T-helper 1 cell treated with Interleukin-12 subunit alpha and Interleukin-12 subunit beta and Interleukin-4 antibody, amounts not matched to agents 30 ng/mL and 1 ng/mL, for 36 hours (primary cell): ENCODE measurements at regions not wholly inside any gene's neighbourhood (a gene's known extent, or its start where the extent isn't known, plus 50 kb on each side); places are given as distances from the start of the nearest gene placed in this dataset.
"Not testable (repeated sequence)": the region's sequence is repeated elsewhere in the genome, so short reads cannot be mapped to it uniquely, and the experiment has no call there.

Experiments
- intact Hi-C: fragments of 100-400 bp; cut with micrococcal nuclease; formaldehyde crosslinking; loops from one replicate; pipeline ENCODE4 v1.15.1; 2024

DNA sequence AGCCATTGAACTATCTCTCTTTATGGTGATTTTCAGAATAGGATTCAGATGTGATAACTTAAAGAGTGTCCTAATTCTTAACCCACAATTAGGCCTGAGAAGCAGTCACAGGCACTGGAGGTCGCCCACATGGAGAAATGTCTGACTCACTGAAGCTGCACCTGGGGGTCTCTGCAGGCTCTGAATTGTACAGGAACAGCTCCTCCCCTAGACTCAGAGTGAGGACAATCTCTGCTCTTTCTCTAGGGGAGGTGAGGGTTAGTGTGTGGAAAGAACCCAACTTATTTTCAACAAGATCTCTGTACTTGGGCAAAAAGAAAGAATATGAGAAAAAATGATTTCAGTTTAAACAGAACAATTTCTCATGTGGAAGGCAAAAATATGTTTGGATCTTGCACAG, 1124.6 kb downstream of the TMEM121 start:
- intact Hi-C loops: no loop called here

- intact Hi-C loops: no loop called here
These were observed 1126.1 kb downstream of the TMEM121 start for GRCh38 chr14:106652494-106652893.

DNA sequence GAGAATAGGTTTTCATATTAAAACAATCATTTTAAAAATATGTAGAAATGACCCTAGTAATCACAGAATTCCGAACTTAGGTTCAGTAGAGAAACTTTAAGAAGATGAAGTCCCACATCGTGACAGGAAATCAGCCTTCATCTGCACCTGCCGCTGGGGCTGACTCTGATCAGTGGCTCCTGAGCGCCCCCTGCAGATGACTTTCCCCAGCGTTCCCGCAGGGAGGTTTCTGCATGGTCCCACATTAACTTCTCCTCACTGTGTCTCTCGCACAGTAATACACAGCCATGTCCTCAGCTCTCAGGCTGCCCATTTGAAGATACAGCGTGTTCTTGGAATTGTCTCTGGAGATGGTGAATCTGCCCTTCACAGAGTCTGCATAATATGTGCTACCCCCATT, 1131.1 kb downstream of the TMEM121 start:
- intact Hi-C loops: no loop called here

GRCh38 chr14:106658066-106658860, 1131.9 kb downstream of the TMEM121 start:
- intact Hi-C loops: not testable (repeated sequence)

GRCh38 chr14:106661561-106661960, 1135.2 kb downstream of the TMEM121 start:
- intact Hi-C loops: loop anchor here (1.0 kb wide), 1 partner anchor 30 kb away; no protein-coding TSS in a partner anchor

DNA sequence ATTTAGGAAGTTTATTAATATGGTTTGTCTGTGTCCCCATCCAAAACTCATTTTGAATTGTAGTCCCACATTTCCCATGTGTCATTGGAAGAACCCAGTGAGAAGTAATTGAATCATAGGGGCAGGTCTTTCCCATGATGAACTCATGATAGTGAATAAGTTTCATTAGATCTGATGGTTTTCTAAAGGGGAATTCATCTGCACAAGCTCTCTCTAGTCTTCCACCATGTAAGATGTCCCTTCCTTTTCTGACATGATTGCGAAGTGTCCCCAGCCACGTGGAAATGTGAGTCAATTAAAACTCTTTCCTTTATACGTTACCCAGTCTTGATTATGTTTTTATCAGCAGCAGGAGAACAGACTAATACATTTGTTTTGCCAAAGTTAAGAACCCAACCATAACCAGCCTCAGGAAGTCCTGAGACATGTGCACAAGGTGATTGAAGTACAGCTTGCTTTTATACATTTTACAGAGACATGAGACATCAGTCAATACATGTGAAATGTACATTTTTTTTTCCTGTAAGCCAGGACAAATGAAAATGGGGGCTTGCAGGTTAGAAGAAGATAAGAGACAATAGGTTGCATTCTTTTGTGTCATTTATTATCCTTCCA, 1136.7 kb downstream of the TMEM121 start:
- intact Hi-C loops: loop anchor here (1.0 to 2.0 kb wide), 2 partner anchors 45 to 354 kb away; no protein-coding TSS in a partner anchor

GRCh38 chr14:106663805-106664410, 1137.5 kb downstream of the TMEM121 start:
- intact Hi-C loops: loop anchor here (1.0 to 2.0 kb wide), 3 partner anchors 46 to 355 kb away; no protein-coding TSS in a partner anchor

- intact Hi-C loops: no loop called here
These were observed 1139.4 kb downstream of the TMEM121 start for GRCh38 chr14:106665814-106666213.

DNA sequence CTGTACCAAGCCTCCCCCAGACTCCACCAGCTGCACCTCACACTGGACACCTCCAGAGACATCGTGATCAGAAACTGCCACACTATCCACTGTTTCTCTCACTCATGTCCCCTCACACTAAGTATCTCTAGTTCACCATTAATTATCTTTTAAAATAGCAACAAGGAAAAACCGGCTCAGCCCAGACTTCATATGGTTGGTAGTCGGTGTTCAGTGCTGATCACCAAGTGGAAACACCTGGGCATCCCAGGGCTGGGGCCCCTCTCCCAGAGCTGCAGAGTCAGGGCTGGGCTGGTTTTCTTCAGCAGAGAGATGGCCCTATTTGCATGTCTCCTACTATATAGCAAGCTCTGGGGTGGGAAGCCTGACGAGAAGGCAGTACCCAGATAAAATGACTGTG, 1140.0 kb downstream of the TMEM121 start:
- intact Hi-C loops: no loop called here

DNA sequence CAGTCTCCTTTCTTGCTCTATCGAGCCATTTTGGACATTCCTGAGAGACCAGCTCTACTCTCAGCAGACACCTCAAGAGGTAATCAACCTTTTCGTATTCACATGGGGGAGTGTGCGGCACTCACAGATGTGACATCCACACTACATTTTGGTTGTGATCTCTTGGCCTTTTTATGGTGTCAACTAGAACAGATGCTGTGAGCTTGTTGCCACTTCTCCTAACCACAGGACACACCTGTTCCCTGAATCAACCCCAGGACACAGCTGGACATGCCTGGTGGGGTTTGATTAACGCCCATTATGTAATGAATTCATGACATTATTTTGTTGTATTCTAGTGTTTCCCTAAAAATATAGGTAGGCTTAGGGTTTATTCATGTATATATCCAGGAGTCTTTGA, 1143.6 kb downstream of the TMEM121 start:
- intact Hi-C loops: no loop called here

DNA sequence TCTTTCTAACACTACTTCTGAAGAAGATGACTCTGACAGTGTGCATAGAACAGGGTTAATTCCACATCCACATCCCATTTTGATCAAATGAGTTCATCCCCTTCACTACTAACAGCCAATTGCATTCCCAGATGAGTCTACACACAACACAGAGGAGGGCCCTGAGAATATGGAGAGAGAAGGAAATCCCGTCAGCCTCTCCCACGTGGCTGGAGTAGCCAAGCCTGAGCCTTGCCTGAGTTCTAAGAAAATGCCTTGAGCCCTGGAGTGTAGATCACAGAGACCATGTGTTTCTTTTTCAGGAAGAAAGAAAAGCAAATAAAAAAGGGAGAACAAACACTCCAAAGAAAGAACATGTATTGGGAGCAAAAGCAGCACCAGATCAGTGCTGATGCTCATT, 1147.7 kb downstream of the TMEM121 start:
- intact Hi-C loops: not testable (repeated sequence)

DNA sequence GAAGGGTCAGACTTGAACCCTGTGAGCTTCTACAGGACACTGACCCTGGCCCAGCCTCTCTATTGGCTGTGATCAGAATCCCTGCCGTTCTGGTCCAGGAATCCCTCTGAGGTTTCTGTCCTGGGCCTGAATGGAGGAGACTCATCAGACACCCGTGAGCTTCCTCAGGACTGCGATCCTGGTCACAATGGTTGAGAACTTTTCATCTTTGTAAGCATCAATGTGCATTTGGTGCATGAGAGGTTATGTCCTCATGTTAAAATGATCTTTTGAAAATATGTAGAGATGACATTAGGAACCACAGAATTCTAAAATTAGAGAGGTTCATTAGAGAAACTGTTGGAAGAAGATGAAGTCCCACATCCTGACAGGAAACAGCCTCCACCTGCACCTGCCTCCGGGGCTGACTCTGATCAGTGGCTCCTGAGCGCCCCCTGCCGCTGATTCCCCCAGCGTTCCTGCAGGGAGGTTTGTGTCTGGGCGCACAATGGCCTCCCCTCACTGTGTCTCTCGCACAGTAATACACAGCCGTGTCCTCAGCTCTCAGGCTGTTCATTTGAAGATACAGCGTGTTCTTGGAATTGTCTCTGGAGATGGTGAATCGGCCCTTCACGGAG, 1148.2 kb downstream of the TMEM121 start:
- intact Hi-C loops: not testable (repeated sequence)

DNA sequence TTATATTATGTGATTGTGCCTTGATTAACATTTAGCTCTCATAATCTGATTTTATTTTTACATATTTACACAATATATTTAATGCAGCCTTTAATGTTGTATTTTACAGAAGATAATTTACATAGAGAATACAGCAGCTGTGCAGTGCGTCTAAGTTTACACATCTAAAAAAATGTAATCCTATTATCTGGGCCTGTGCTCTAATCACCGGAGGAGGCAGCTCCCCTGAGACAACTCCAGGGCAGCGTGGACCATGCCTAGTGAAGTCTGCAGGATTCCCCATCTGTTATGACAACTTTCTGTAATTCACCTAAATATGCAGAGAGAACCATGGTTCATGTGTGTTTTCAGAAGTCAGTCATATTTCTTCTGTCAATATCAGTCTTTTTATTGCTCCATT, 1149.3 kb downstream of the TMEM121 start:
- intact Hi-C loops: not testable (repeated sequence)

GRCh38 chr14:106679776-106680175, 1153.4 kb downstream of the TMEM121 start:
- intact Hi-C loops: no loop called here

- intact Hi-C loops: no loop called here
These were observed 1154.8 kb downstream of the TMEM121 start for GRCh38 chr14:106681161-106681560.

DNA sequence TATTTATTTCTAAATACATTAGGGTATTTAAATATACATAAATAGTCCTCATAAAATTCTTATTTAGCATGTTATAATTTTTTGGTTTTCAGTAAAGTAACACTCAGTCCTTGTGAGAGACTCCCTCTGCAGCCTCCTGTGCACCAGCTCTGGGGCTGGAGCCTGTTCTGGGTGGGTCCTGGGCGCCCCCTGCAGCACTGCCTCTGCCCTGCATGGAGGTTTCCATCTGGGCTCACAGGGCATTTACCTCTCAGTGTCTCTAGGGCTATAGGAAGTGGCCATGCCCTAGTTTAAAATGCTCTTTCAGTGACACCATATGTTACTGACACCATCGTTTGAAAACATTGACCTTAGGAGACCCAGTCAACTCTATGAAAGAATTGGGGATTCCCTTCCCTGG, 1155.2 kb downstream of the TMEM121 start:
- intact Hi-C loops: no loop called here

GRCh38 chr14:106683631-106684030, 1157.2 kb downstream of the TMEM121 start:
- intact Hi-C loops: no loop called here

DNA sequence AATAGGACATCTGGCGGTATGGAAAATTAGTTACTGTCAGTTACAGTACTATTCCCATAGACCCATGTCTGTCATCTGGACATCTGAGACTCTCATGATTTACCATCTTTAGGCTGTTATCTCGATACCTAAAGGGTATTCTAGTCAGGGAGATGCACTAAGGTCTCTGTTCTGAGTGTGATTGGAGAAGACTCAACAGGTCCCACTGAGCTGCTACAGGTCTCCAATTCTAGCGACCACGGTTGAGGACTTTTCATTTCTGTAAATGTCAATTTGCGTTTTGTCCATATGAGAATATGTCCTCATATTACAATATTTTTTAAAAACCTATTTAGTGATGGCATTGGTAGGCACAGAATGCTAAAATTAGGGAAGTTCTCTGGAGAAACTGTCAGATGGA, 1160.2 kb downstream of the TMEM121 start:
- intact Hi-C loops: no loop called here

DNA sequence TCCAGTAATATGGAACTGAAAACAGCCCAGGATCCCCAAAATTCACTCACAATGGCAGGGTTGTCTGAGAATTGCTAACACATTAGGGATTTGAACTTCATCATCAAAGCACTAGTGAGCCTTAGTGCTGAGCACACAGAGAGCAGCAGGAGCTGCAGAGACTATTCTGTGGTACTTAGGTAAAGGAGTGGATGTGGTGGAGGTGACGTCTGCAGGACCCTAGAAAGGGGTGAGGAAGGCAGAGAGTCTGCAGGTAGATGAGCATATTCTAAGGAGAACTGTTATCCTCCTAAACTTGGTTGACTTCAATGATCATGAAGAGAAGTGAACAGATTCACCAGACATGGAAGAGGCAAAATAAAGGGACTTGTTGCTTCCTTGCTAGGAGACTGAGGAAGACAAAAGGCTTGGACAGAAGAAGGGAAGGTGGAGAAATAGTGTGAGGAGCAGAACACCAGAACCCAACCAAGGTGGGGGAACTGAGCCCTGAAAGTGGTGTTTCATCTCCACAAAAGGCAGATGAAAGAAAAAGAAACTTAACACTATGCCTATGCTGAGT, 1164.0 kb downstream of the TMEM121 start:
- intact Hi-C loops: no loop called here

GRCh38 chr14:106691601-106692291, 1165.4 kb downstream of the TMEM121 start:
- intact Hi-C loops: loop anchor here (1.0 kb wide), 1 partner anchor 30 kb away; no protein-coding TSS in a partner anchor
